SKM-1 treated with dmso at 0.1 percent for 144 hours (cell line): ENCODE measurements at regions not wholly inside any gene's neighbourhood (a gene's known extent, or its start where the extent isn't known, plus 50 kb on each side); places are given as distances from the start of the nearest gene placed in this dataset.
"Not testable (repeated sequence)": the region's sequence is repeated elsewhere in the genome, so short reads cannot be mapped to it uniquely, and the experiment has no call there.

Experiments used
- DNase-seq: peaks from one replicate; lab custom pipeline; 2025; ENCODE audit not compliant: unreplicated experiment; lab: John Stamatoyannopoulos, UW

- no peak for DNase-seq
These were observed 543.7 kb upstream of the CNTNAP5 start for GRCh38 chr2:123481406-123481805.

GRCh38 chr2:123485056-123485455 is 540.0 kb upstream of the CNTNAP5 start:
- DNase-seq = no peak

DNA sequence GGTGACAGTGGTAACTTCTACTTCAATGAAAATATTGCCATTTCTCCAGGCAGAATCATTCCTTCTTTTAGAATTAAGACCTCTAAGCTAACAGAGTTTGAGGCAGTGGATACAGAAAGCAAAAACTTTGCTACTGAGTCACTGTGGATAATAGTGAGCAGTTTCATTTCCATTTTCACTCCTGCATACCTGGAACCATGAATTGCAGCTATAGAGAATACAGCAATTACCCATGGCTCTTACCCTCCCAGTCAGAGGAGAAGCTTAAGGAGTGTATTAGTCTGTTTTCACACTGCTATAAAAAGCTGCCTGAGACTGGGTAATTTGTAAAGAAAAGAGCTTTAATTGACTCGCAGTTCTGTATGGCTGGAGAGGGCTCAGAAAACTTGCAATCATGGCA is 531.4 kb upstream of the CNTNAP5 start:
- DNase-seq = no peak

DNA sequence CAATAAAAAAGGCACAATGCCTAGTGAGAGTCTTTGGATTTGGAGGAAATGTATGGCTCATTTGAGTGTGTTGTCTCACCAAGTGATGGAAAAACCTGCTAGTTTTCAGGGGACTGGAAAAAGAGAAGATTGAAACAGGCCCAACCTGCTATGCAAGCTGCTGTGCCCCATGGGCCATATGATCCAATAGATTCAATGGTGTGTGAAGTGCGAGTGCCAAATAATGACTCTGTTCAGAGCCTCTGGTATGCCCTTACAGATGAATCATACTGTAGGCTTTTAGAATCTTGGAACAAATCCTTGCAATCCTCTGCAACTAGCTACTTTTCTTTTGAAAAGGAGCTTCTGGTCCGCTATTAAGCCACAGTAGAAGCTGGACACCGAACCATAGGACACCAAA is 529.8 kb upstream of the CNTNAP5 start:
- DNase-seq = no peak

GRCh38 chr2:123500346-123500745 is 524.7 kb upstream of the CNTNAP5 start:
- DNase-seq = no peak

GRCh38 chr2:123500988-123501387 is 524.1 kb upstream of the CNTNAP5 start:
- DNase-seq = no peak

GRCh38 chr2:123502931-123503330 is 522.2 kb upstream of the CNTNAP5 start:
- DNase-seq = no peak

- DNase-seq = no peak
These were observed 512.5 kb upstream of the CNTNAP5 start for GRCh38 chr2:123512547-123512946.

GRCh38 chr2:123513351-123513750 is 511.7 kb upstream of the CNTNAP5 start:
- DNase-seq = no peak

GRCh38 chr2:123514613-123515207 is 510.4 kb upstream of the CNTNAP5 start:
- no peak for DNase-seq

GRCh38 chr2:123518367-123518766 is 506.7 kb upstream of the CNTNAP5 start:
- no peak for DNase-seq

DNA sequence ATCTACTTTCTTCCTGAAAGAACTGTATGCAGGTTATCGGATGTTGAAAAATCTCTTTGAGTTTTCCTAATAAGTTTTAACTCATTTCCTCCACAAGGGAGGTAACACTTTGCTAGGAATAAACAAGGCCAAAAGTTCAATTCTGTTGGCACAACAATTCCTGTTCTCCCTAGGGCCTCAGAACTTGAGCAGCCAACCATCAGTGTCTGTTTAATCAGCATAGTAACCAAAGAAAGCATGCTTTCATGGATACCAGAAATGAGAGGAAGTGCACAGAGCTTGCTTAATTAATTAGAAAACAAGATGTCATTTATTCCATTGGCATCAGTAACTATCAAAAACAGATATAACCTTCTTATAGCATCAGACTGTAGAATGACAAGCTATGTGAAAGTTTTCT is 503.2 kb upstream of the CNTNAP5 start:
- DNase-seq = no peak

GRCh38 chr2:123522498-123522897 is 502.6 kb upstream of the CNTNAP5 start:
- not testable (repeated sequence) for DNase-seq

GRCh38 chr2:123528996-123529707 is 495.9 kb upstream of the CNTNAP5 start:
- DNase-seq = no peak

GRCh38 chr2:123530004-123530403 is 495.1 kb upstream of the CNTNAP5 start:
- no peak for DNase-seq

- DNase-seq = no peak
These were observed 493.0 kb upstream of the CNTNAP5 start for GRCh38 chr2:123532126-123532525.

GRCh38 chr2:123532994-123533393 is 492.1 kb upstream of the CNTNAP5 start:
- no peak for DNase-seq

- no peak for DNase-seq
These were observed 484.8 kb upstream of the CNTNAP5 start for GRCh38 chr2:123540291-123540690.

GRCh38 chr2:123546353-123546752 is 478.7 kb upstream of the CNTNAP5 start:
- no peak for DNase-seq

DNA sequence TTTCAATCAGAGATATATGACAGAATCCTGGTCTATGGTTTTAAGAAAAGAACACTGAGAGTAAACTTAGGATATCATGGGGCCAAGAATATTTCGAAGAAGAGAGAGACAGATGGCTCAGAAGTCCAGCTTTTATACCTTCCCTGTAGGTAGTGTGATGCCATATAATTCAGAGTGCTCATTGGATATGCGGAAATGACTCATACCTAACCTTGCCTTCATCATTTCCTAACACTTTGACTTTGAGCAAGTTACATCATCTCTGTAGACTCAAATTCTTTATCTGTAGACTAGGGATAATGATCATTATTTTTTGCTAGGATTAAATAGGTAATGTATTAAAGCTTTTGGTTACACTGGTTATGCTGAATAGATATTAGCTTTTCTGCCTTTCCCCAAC is 461.6 kb upstream of the CNTNAP5 start:
- DNase-seq = no peak

DNA sequence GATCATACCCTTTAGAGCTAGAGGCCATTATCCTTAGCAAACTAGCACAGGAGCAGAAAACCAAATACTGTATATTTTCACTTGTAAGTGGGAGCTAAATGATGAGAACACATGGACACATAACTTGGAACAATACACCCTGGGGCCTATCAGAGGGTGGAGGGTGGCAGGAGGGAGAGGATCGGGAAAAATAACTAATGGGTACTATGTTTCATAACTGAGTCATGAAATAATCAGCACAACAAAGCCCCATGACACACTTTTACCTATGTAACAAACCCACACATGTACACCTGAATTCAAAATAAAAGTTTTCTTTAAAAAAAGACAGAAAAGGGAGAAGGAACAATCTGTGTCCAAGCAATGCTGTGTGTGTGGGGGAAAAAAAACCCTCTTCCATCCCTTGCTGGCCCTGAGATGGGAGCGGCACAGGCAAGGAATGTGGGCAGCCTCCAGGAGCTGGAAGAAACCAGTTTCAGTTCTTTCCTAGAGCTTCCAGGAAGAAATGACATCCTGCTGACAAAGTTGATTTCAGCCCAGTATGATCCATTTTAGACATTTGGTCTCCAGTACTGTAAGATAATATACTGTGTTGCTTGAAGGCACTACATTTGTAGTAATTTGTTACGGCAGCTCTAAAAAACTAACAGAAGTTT is 458.7 kb upstream of the CNTNAP5 start:
- no peak for DNase-seq

DNA sequence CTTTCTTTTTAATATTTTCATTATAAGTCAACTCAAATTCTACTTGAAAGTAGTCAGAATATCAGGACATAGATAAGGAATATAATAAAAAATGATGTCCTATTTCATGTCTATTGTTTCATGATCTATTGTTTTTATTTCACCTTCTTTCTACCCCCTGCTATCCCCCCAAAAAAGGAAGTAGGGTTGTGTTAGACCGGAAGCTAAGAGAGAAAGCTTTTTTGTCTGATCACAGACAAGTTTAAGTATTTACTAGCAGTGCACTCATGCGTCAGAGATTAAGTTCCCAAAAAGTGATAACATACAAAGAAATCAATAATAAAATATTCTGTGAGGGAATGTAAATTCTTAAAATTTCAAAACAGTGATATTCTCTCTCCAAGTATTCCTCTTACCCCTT is 447.1 kb upstream of the CNTNAP5 start:
- no peak for DNase-seq
